ENCODE measurements at regions not wholly inside any gene's neighbourhood (a gene's known extent, or its start where the extent isn't known, plus 50 kb on each side); places are given as distances from the start of the nearest gene placed in this dataset.
"Not testable (repeated sequence)": the region's sequence is repeated elsewhere in the genome, so short reads cannot be mapped to it uniquely, and the experiment has no call there.

GRCh38 chr7:35853194-35853593 is 52.3 kb downstream of the SEPTIN7 start:
- ATAC-seq; DNase-seq; intact Hi-C loops (cut with DNase I): not testable (repeated sequence)

GRCh38 chr7:35854311-35854710 is 53.5 kb downstream of the SEPTIN7 start:
- DNase-seq, result no peak
- no peak for ATAC-seq
- intact Hi-C loops (cut with DNase I), result no loop called here

DNA sequence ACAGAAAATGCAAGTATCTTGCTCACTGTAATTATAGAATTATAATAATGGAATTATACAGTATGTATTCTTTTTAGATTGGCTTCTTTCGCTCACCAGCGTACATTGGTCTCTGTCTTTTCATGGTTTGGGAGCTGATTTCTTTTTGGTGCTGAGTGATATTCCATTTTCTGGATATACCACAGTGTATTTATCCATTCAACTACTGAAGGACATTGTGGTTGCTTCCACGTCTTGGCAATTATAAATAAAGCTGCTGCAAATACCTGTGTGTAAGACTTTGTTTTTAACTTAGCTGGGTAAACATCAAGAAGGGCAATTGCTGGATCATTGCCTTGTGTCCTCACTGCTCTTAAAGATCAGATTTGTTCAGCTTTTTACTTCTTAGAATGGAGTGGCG is 55.3 kb downstream of the SEPTIN7 start:
- intact Hi-C loops (cut with DNase I), result no loop called here
- no peak for DNase-seq

GRCh38 chr7:35860664-35861063 is 59.8 kb downstream of the SEPTIN7 start:
- ATAC-seq (no peak), DNase-seq (no peak)
- intact Hi-C loops (cut with DNase I), result no loop called here

More for the DNA sequence above, 55.3 kb downstream of the SEPTIN7 start:
- ATAC-seq, result no peak

GRCh38 chr7:35865287-35865686 is 64.4 kb downstream of the SEPTIN7 start:
- DNase-seq (no peak), ATAC-seq (no peak)
- intact Hi-C loops (cut with DNase I), result no loop called here

- ATAC-seq, result no peak
- DNase-seq, result no peak
- intact Hi-C loops (cut with DNase I), result no loop called here
Observed at GRCh38 chr7:35866186-35866585, 65.3 kb downstream of the SEPTIN7 start.

- DNase-seq; intact Hi-C loops (cut with DNase I): not testable (repeated sequence)
Observed at GRCh38 chr7:35869117-35869516, 68.3 kb downstream of the SEPTIN7 start.

GRCh38 chr7:35869810-35870209 is 69.0 kb downstream of the SEPTIN7 start:
- intact Hi-C loops (cut with DNase I), result loop anchor here in 1 of 2 donors (10.0 kb wide), 1 partner anchor 65 kb away; the partner anchor contains the start of gene SEPTIN7
- peak in 1 of 2 donors; percentile 51 for ATAC-seq
- DNase-seq, result no peak

More at GRCh38 chr7:35869117-35869516, 68.3 kb downstream of the SEPTIN7 start:
- ATAC-seq, result not testable (repeated sequence)

DNA sequence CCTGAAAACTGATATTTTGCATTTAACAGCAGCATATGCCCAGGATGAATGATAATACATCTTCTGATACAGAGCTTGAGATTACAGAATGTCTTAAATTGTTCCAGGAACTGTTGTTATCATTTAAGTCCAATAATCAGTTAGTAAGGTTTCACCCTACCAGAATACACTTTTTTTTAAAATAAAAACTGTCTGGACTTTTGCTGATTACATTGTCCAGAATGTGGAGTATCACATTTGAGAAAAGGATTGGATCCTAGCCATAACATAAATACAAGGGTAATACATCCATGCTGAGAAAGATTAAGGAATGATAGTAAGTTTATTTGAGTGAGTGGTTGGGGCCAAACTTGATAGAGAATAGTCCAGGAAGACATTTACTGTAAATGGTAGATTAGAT is 71.0 kb downstream of the SEPTIN7 start:
- no peak for DNase-seq
- intact Hi-C loops (cut with DNase I), result loop anchor here in 1 of 2 donors (10.0 kb wide), 1 partner anchor 67 kb away; the partner anchor contains the start of gene SEPTIN7
- ATAC-seq, result no peak

- no peak for ATAC-seq
- intact Hi-C loops (cut with DNase I), result loop anchor here in 1 of 2 donors (10.0 kb wide), 1 partner anchor 70 kb away; the partner anchor contains the start of gene SEPTIN7
- no peak for DNase-seq
Observed at GRCh38 chr7:35874886-35875285, 74.0 kb downstream of the SEPTIN7 start.

DNA sequence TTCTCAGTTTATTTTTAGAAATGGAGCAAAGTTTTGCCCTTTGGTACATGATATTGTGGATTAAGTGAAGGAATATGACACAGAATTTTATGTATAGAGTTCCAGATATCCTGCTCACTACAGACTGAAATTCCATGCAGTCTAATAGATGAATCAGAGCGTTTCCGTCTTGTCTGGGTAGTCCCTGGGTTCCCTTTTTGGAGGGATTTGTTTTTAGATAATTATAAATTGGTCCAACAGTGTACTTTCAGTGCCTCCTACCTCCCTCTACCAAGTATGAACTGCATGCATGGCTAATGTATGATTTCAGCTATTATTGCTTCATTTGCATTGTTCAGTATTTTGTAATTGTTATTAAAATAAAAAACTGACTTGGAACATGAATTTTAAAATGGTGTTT is 74.4 kb downstream of the SEPTIN7 start:
- intact Hi-C loops (cut with DNase I), result loop anchor here in 1 of 2 donors (10.0 kb wide), 1 partner anchor 70 kb away; the partner anchor contains the start of gene SEPTIN7
- ATAC-seq (peak in 1 of 2 donors; percentile 61), DNase-seq (no peak)

GRCh38 chr7:35878351-35878750 is 77.5 kb downstream of the SEPTIN7 start:
- intact Hi-C loops (cut with DNase I), result loop anchor here in 1 of 2 donors (10.0 kb wide), 1 partner anchor 74 kb away; the partner anchor contains the start of gene SEPTIN7
- ATAC-seq (no peak), DNase-seq (no peak)

- not testable (repeated sequence) for ATAC-seq, DNase-seq
- intact Hi-C loops (cut with DNase I), result loop anchor here in 1 of 2 donors (10.0 kb wide), 1 partner anchor 173 kb away; no protein-coding TSS in a partner anchor
Observed at GRCh38 chr7:35887430-35887829, 86.6 kb downstream of the SEPTIN7 start.

DNA sequence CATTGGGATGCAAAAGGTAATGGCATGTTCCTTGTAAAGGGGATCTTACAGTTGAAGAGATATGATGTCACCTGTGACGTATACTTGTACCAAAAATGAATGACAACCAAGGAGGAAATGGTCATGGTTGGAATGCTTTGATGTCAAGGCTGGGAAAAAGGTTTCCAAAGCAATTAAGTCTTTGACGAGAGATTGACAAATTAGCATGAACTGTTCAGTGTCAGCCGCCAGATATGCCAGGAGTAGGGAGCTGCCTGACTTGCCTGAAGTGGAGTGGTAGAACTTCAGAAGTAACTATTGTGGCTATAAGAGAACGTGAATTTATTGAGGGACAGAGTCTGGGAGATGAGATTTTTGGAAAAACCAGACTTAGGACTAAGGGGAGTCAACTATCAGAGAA is 88.1 kb downstream of the SEPTIN7 start:
- intact Hi-C loops (cut with DNase I), result loop anchor here in 1 of 2 donors (10.0 kb wide), 1 partner anchor 174 kb away; no protein-coding TSS in a partner anchor
- DNase-seq, result no peak
- no peak for ATAC-seq

GRCh38 chr7:35889870-35890269 is 89.0 kb downstream of the SEPTIN7 start:
- DNase-seq (no peak), ATAC-seq (no peak)
- intact Hi-C loops (cut with DNase I), result loop anchor here in 1 of 2 donors (10.0 kb wide), 1 partner anchor 175 kb away; no protein-coding TSS in a partner anchor

DNA sequence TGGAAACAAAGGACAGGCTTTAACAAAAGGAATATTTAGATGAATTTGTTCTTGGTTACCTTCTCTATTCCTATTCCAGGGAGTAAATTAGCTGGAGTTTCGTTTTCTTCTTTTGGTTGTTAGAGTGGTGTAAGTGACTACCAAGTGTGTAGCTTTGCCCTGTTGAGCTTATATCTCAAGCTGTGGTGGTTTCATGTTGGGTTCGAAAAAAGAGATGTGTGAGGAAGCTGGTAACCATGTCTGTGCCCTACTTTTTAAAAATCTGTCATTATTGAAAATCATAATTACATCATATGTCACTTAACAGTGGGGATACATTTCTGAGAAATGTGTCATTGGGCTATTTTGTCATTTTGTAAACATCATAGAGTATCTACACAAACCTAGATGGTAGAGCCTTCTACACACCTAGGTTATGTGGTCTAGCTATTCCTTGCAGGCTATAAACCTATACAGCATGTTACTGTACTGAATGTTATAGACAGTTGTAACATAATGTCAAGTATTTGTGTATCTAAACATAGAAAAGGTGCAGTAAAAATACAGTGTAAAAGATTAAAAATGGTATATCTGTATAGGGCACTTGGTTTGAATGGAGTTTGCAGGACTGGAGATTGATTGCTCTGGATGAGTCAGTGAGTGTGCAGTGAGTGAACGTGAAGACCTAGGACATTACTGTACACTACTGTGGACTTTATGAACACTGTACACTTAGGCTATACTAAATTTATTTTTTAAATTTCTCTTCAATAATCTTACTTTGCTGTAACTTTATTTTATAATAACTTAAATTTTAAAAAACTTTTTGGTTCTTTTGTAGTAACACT is 90.4 kb downstream of the SEPTIN7 start:
- no peak for ATAC-seq
- DNase-seq, result no peak
- intact Hi-C loops (cut with DNase I), result no loop called here

DNA sequence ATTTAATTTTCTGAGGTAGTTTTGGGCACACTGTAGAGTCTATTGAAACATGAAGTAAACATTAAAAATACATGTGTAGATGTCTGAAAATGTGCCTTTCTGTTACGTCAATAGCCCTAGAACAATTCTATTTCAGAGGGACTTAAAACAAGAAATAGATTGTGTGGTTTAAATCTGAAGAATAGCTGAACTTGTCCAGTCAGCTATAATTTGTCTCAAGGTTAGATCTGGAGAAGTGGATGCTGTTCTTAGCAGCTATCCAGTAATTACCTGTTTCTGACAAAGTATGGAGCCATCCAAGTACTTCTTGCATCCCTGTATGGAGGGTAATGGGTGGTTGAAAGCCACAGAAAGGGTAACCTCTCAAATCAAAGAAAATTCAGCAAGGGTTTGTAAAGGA is 92.8 kb downstream of the SEPTIN7 start:
- DNase-seq (no peak), ATAC-seq (no peak)
- intact Hi-C loops (cut with DNase I), result no loop called here

GRCh38 chr7:35894721-35895120 is 93.9 kb downstream of the SEPTIN7 start:
- intact Hi-C loops (cut with DNase I), result no loop called here
- DNase-seq (no peak), ATAC-seq (no peak)

GRCh38 chr7:35900651-35901050 is 99.8 kb downstream of the SEPTIN7 start:
- no peak for DNase-seq
- intact Hi-C loops (cut with DNase I), result loop anchor here in 1 of 2 donors (10.0 kb wide), 1 partner anchor 96 kb away; the partner anchor contains the start of gene SEPTIN7
- no peak for ATAC-seq

GRCh38 chr7:35905555-35905954 is 104.7 kb downstream of the SEPTIN7 start:
- intact Hi-C loops (cut with DNase I), result loop anchor here (5.0 to 10.0 kb wide), 2 partner anchors 101 to 193 kb away; partner anchors contain the start of gene SEPTIN7 (in 1 of the 2)
- ATAC-seq, result peak in 1 of 2 donors; percentile 45
- no peak for DNase-seq
